Tibial nerve (tissue), 3 donors: ENCODE measurements at regions not wholly inside any gene's neighbourhood (a gene's known extent, or its start where the extent isn't known, plus 50 kb on each side); places are given as distances from the start of the nearest gene placed in this dataset.

Experiments used
- CTCF ChIP-seq, 5 experiments: fragments of 200-600 bp in 3 of 5; fragments of 450-650 bp in 2 of 5; sonication (generic) in 3 of 5; IDR thresholded peaks; one replicate each; pipeline ENCODE4 v1.5.1; 2016 to 2019; ENCODE audit warnings: antibody characterized with exemption in 5 of 5, mild to moderate bottlenecking in 3 of 5, moderate library complexity in 2 of 5
- POLR2A ChIP-seq, 2 donors: fragments of 450-650 bp; IDR thresholded peaks; one replicate each; pipeline ENCODE4 v1.6.1; 2017; ENCODE audit warnings: antibody characterized with exemption in 2 of 2, mild to moderate bottlenecking in 2 of 2, moderate library complexity in 2 of 2

DNA sequence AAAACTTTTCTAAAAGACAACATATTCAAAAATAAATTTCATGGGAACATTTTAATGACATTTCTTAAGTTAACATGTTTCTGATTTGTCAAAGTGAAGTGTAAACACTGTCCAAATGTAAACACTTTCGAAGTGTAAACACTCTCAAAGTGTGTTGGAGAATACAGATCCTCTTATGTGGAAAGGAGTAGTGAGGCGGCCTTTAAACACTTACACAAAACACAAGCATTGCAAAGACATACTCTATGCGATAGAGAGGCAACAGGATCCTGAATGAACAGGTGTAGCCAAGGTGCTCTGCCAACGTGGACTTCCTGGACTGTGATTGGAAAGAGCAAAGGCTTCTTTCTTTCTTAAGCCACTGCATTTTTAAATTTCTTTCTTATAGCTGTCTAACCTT lies 62.7 kb upstream of the PGM2 start:
- TF ChIP-seq POLR2A (IDR thresholded peaks at IDR 0.05) (no peak), CTCF (IDR thresholded peaks at IDR 0.05) (no peak)
